Thyroid gland (tissue), 4 donors: ENCODE measurements at regions not wholly inside any gene's neighbourhood (a gene's known extent, or its start where the extent isn't known, plus 50 kb on each side); places are given as distances from the start of the nearest gene placed in this dataset.
A peak's percentile ranks its signal among the peaks of the same experiment; 100 is the strongest.

Experiments
- DNase-seq, 2 donors: peaks; one replicate each; pipeline ENCODE4 v3.0.0-alpha.2; 2019
- H3K27ac ChIP-seq, 3 donors: fragments of 200-600 bp; sonication (generic); 1 replicate in 2 of 3; 2 replicates in 1 of 3; pipeline ENCODE4 v1.5.1; 2016 to 2019; ENCODE audit warnings: mild to moderate bottlenecking in 1 of 3, moderate library complexity in 1 of 3
- H3K27me3 ChIP-seq: fragments of 200-600 bp; sonication (generic); one replicate; pipeline ENCODE4 v1.5.1; 2019
- H3K36me3 ChIP-seq, 2 donors: fragments of 200-600 bp; sonication (generic); one replicate each; pipeline ENCODE4 v1.5.1; 2016 to 2019
- H3K4me1 ChIP-seq, 2 donors: fragments of 200-600 bp; sonication (generic); one replicate each; pipeline ENCODE4 v1.5.1; 2017 to 2019
- H3K4me3 ChIP-seq, 3 donors: fragments of 200-600 bp; sonication (generic); replicated peaks in 1 of 3; 1 replicate in 2 of 3; 2 replicates in 1 of 3; pipeline ENCODE4 v1.5.1; 2016; ENCODE audit warnings: mild to moderate bottlenecking in 1 of 3
- H3K9me3 ChIP-seq: fragments of 200-600 bp; sonication (generic); one replicate; pipeline ENCODE4 v1.5.1; 2017
- CTCF ChIP-seq, 6 experiments: fragments of 200-600 bp in 3 of 6; fragments of 450-650 bp in 3 of 6; sonication (generic) in 3 of 6; IDR thresholded peaks; one replicate each; pipeline ENCODE4 v1.5.1; 2016 to 2019; ENCODE audit warnings: antibody characterized with exemption in 6 of 6, mild to moderate bottlenecking in 2 of 6, inconsistent platforms in 1 of 6, moderate library complexity in 1 of 6
- POLR2A ChIP-seq, 2 donors: fragments of 450-650 bp; IDR thresholded peaks; one replicate each; pipeline ENCODE4 v1.6.1; 2017; ENCODE audit warnings: antibody characterized with exemption in 2 of 2, mild to moderate bottlenecking in 2 of 2, moderate library complexity in 1 of 2
- WGBS, 2 donors: methylation state at CpG; one replicate each; pipeline ENCODE4 v1.1.5; 2017; 5-methylcytosine and 5-hydroxymethylcytosine counted together
- intact Hi-C: fragments of 100-400 bp; cut with DNase I; formaldehyde crosslinking; loops from one replicate; pipeline ENCODE4 v1.15.1; 2023

DNA sequence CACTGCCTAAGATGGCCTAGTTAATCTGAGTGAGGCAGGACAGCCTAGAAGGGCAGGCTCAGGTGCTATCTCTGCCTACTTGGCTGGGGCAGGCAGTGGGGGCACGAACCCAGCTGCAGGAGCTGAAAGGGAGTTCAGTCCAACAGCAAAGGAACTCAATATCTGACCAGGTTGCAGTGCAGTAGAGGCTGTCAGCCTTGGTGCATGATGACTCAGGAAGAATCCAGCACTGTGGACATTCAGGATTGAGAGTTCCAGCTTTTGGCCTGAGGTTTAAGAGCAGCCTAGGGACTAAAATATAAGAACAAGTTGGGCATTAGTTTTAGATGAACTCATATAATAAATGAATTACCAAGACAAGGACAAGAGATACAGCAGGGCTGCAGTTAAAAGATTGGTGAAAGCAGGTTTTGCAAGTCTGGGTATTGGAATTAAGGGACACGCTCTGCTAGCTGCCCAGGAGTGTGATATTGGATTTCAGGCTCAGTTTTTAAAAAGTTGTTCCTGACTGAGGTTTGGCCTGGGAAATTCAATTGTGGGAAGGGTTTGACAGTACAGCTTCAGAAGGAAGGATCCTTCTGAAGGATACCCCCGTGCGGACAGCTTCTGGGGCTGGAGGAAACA lies 64.7 kb upstream of the ATG10 start:
- H3K27ac ChIP-seq: no peak overlapping the region
- no peak overlapping the region for H3K4me3 ChIP-seq
- peak in 1 of 2 donors; percentile 8 for DNase-seq
- WGBS, 2 donors: 76 to 78% methylated on average over 4 of the region's 4 CpGs
- no peaks in the 10 kb centered on the region for H3K9me3 ChIP-seq
- H3K36me3 ChIP-seq: no peaks in the 10 kb centered on the region
- no peaks in the 10 kb centered on the region for H3K27me3 ChIP-seq
- intact Hi-C loops: no loop called here
- TF ChIP-seq POLR2A (IDR thresholded peaks at IDR 0.05) (no peak), CTCF (IDR thresholded peaks at IDR 0.05) (no peak)
- no peaks in the 10 kb centered on the region for H3K4me1 ChIP-seq

GRCh38 chr5:81906086-81906485 lies 65.7 kb upstream of the ATG10 start:
- H3K36me3 ChIP-seq: no peaks in the 10 kb centered on the region
- intact Hi-C loops: no loop called here
- no peaks in the 10 kb centered on the region for H3K9me3 ChIP-seq
- no peak overlapping the region for H3K4me3 ChIP-seq
- no peaks in the 10 kb centered on the region for H3K27me3 ChIP-seq
- 78 to 88% methylated on average over 4 to 5 of the region's 5 CpGs for WGBS, 2 donors
- DNase-seq: no peak
- no peak overlapping the region for H3K27ac ChIP-seq
- H3K4me1 ChIP-seq: no peaks in the 10 kb centered on the region
- no peak for TF ChIP-seq CTCF (IDR thresholded peaks at IDR 0.05)
- no peak for TF ChIP-seq POLR2A (IDR thresholded peaks at IDR 0.05)

DNA sequence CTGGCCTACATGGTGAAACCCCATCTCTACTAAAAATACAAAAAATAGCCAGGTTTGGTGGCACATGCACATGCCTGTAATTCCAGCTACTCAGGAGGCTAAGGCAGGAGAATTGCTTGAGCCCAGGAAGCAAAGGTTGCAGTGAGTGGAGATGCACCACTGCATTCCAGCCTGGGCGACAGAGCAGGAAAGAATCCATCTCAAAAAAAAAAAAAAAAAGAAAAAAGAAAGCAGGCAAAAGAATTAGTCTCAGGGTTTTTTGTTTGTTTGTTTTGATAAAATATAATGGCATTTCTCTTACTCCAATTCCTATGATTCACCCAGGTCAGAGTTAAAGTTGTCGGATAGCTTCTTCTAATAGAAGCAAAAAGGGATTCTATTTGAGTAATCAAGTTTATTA lies 67.0 kb upstream of the ATG10 start:
- no peak overlapping the region for H3K27ac ChIP-seq
- TF ChIP-seq CTCF (IDR thresholded peaks at IDR 0.05) (no peak), POLR2A (IDR thresholded peaks at IDR 0.05) (no peak)
- intact Hi-C loops: no loop called here
- no peaks in the 10 kb centered on the region for H3K36me3 ChIP-seq
- 72 to 87% methylated on average over 2 of the region's 2 CpGs for WGBS, 2 donors
- DNase-seq: peak in 1 of 2 donors; percentile 11
- H3K4me3 ChIP-seq: no peak overlapping the region
- H3K4me1 ChIP-seq: no peaks in the 10 kb centered on the region
- no peaks in the 10 kb centered on the region for H3K9me3 ChIP-seq
- H3K27me3 ChIP-seq: no peaks in the 10 kb centered on the region

DNA sequence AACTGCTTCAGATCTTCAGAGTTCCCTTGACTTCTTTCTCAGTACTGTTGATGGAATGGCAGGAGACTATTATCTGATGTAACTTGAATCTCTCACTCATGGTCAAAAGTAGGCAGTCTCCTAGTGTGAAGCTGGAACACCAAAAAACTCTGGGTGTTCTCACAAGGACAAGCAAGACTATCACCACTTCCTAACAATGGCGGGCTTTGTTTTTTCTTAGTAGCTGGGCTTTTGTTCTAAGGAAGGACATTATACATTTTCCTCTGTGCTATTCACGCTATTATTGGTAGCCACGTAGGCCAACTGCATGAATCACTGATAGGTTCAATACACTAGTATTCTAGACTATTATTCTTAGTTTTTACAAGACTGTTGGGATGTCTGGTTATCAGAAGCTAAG lies 67.7 kb upstream of the ATG10 start:
- no peak overlapping the region for H3K27ac ChIP-seq
- H3K27me3 ChIP-seq: no peaks in the 10 kb centered on the region
- TF ChIP-seq CTCF (IDR thresholded peaks at IDR 0.05) (no peak), POLR2A (IDR thresholded peaks at IDR 0.05) (no peak)
- no peak for DNase-seq
- WGBS, 2 donors: 96 to 100% methylated on average over 3 of the region's 3 CpGs
- intact Hi-C loops: no loop called here
- H3K4me3 ChIP-seq: no peak overlapping the region
- H3K36me3 ChIP-seq: no peaks in the 10 kb centered on the region
- no peaks in the 10 kb centered on the region for H3K4me1 ChIP-seq
- no peaks in the 10 kb centered on the region for H3K9me3 ChIP-seq

DNA sequence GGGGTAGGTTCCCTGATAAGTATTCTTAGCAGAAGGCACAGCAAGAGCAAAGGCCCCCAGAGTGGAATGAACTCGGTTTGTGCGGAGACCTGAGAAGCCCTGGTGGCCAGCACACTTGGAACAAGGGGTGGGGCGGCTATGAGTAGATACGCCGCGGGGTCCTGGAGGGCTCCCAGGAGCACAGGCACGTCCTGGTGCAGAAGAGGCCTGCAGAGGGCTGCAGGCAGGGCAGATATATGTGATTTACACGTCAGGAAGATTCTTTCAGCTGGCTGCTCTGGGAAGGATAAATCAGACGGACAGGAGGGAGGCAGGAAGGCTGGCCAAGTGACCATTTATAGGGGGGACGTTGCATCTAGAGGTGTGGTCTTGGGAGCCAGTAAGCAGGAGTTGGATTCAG lies 70.2 kb upstream of the ATG10 start:
- no peaks in the 10 kb centered on the region for H3K27me3 ChIP-seq
- H3K4me3 ChIP-seq: no peak overlapping the region
- TF ChIP-seq POLR2A (IDR thresholded peaks at IDR 0.05) (no peak), CTCF (IDR thresholded peaks at IDR 0.05) (no peak)
- WGBS, 2 donors: 85 to 91% methylated on average over 10 of the region's 10 CpGs
- no peaks in the 10 kb centered on the region for H3K9me3 ChIP-seq
- DNase-seq: no peak
- H3K27ac ChIP-seq: no peak overlapping the region
- intact Hi-C loops: no loop called here
- no peaks in the 10 kb centered on the region for H3K36me3 ChIP-seq
- no peaks in the 10 kb centered on the region for H3K4me1 ChIP-seq
